Frontal cortex (tissue), 3 donors: ENCODE measurements at regions not wholly inside any gene's neighbourhood (a gene's known extent, or its start where the extent isn't known, plus 50 kb on each side); places are given as distances from the start of the nearest gene placed in this dataset.
A peak's percentile ranks its signal among the peaks of the same experiment; 100 is the strongest.

Experiments
- DNase-seq, 2 donors: peaks; one replicate each; pipeline ENCODE4 v3.0.0; 2012; ENCODE audit warnings: low spot score in 2 of 2
- FAIRE-seq: peaks from 2 replicates; lab custom pipeline; 2012; peaks lifted over from hg19 to GRCh38; lab: Jason Lieb, UNC
- donor health status: control.
- donor health status: control.
- donor health status: control.

- no peak for DNase-seq
- no peak for FAIRE-seq
Measured at GRCh38 chr2:204257781-204258180, 287.5 kb upstream of the PARD3B start.

- FAIRE-seq, result no peak
- DNase-seq, result no peak
Measured at GRCh38 chr2:204258890-204259289, 286.4 kb upstream of the PARD3B start.

GRCh38 chr2:204260162-204260877 is 285.0 kb upstream of the PARD3B start:
- DNase-seq (peak; percentile 13 to 41), FAIRE-seq (peak; percentile 36)

GRCh38 chr2:204260901-204261300 is 284.4 kb upstream of the PARD3B start:
- no peak for FAIRE-seq
- no peak for DNase-seq

- DNase-seq (no peak), FAIRE-seq (no peak)
Measured at GRCh38 chr2:204261846-204262245, 283.4 kb upstream of the PARD3B start.

- DNase-seq (no peak), FAIRE-seq (no peak)
Measured at GRCh38 chr2:204264085-204264553, 281.2 kb upstream of the PARD3B start.

- no peak for DNase-seq
- FAIRE-seq, result no peak
Measured at GRCh38 chr2:204264621-204265140, 280.6 kb upstream of the PARD3B start.

- DNase-seq, result no peak
- FAIRE-seq, result no peak
Measured at GRCh38 chr2:204265681-204266181, 279.5 kb upstream of the PARD3B start.

- FAIRE-seq, result no peak
- DNase-seq, result no peak
Measured at GRCh38 chr2:204268458-204268857, 276.8 kb upstream of the PARD3B start.

GRCh38 chr2:204268971-204269370 is 276.3 kb upstream of the PARD3B start:
- no peak for FAIRE-seq
- no peak for DNase-seq

GRCh38 chr2:204272089-204272488 is 273.2 kb upstream of the PARD3B start:
- DNase-seq, result no peak
- no peak for FAIRE-seq

- DNase-seq (no peak), FAIRE-seq (no peak)
Measured at GRCh38 chr2:204272610-204273287, 272.5 kb upstream of the PARD3B start.

- DNase-seq (no peak), FAIRE-seq (no peak)
Measured at GRCh38 chr2:204274429-204274828, 270.8 kb upstream of the PARD3B start.

GRCh38 chr2:204274991-204275390 is 270.3 kb upstream of the PARD3B start:
- peak; percentile 95 for FAIRE-seq
- peak in 1 of 2 donors; percentile 15 for DNase-seq

- no peak for DNase-seq
- no peak for FAIRE-seq
Measured at GRCh38 chr2:204277226-204277625, 268.0 kb upstream of the PARD3B start.

GRCh38 chr2:204278454-204278853 is 266.8 kb upstream of the PARD3B start:
- no peak for FAIRE-seq

GRCh38 chr2:204279819-204280218 is 265.5 kb upstream of the PARD3B start:
- FAIRE-seq (no peak), DNase-seq (no peak)

More at GRCh38 chr2:204278454-204278853, 266.8 kb upstream of the PARD3B start:
- no peak for DNase-seq

- no peak for FAIRE-seq
- no peak for DNase-seq
Measured at GRCh38 chr2:204280262-204280668, 265.0 kb upstream of the PARD3B start.

GRCh38 chr2:204282081-204282480 is 263.2 kb upstream of the PARD3B start:
- DNase-seq (no peak), FAIRE-seq (no peak)

GRCh38 chr2:204282525-204282924 is 262.8 kb upstream of the PARD3B start:
- FAIRE-seq (no peak), DNase-seq (no peak)

GRCh38 chr2:204289066-204289465 is 256.2 kb upstream of the PARD3B start:
- FAIRE-seq (no peak), DNase-seq (no peak)
